ENCODE measurements at regions not wholly inside any gene's neighbourhood (a gene's known extent, or its start where the extent isn't known, plus 50 kb on each side); places are given as distances from the start of the nearest gene placed in this dataset.

DNA sequence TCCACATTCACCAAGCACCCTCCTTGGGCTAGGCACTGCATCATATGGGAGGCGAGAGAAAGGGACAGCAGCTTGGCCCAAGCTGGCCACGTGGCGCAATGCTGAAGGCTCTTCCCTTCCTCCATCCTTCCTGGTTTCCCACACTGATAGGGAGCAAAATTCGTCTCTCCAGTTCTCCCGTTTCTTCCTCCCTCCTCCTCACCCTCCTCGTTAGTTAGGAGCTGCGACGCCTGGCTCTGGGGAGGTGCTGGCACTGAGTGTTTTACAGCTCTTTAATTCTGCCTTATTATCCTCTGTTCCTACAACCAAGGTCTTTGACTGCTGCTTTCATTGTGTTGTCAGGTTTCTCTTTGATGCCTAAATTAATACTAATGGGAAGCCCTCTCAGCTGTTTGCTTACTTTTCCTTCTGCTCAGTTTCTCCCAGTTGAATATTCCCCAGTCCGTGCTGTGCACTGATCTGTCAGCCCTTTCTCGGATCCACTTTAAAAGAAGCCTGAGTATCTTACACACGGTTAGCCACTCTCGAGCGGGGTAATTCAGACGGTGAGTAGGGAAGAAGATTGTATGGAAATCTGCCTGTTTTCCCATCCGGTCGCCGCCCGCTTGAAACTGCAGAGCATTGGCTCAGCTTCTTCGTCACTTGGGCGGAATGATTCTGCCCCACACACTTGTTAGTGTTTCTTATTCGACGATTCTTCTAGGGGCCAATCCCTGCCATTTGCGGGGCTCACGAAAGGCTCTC, 56.2 kb upstream of the SMYD2 start:
- no peak for TF ChIP-seq CTCF (IDR thresholded peaks at IDR 0.05)
- no peak for TF ChIP-seq POLR2A (IDR thresholded peaks at IDR 0.05; ENCODE audit: low read depth)

Measured in esophagus muscularis mucosa (tissue), 3 donors.